ENCODE measurements at regions not wholly inside any gene's neighbourhood (a gene's known extent, or its start where the extent isn't known, plus 50 kb on each side); places are given as distances from the start of the nearest gene placed in this dataset.

DNA sequence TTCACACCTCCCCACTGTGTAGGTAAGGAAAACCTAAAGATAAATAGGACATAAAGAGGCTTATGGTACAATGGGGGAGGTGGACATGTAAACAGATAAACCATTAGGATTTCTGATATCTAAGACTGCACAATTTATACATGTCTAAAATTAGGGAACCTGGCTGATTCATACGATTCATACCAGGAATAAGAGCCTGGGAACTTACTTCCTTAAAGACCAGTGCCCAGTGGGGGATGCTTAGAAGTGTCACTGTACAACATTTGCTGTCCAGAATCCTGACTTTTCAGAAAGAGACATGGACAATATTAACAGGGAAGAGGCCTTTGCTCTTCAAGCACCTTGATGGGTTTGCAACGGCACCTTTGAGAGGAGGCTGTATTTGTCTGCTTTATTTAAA is 116.8 kb upstream of the KIT start:
- DNase-seq: no peak
- no peaks in the 10 kb centered on the region for H3K9me3 ChIP-seq
- no peak for TF ChIP-seq POLR2A (IDR thresholded peaks at IDR 0.05)
- TF ChIP-seq, protein P1, sequence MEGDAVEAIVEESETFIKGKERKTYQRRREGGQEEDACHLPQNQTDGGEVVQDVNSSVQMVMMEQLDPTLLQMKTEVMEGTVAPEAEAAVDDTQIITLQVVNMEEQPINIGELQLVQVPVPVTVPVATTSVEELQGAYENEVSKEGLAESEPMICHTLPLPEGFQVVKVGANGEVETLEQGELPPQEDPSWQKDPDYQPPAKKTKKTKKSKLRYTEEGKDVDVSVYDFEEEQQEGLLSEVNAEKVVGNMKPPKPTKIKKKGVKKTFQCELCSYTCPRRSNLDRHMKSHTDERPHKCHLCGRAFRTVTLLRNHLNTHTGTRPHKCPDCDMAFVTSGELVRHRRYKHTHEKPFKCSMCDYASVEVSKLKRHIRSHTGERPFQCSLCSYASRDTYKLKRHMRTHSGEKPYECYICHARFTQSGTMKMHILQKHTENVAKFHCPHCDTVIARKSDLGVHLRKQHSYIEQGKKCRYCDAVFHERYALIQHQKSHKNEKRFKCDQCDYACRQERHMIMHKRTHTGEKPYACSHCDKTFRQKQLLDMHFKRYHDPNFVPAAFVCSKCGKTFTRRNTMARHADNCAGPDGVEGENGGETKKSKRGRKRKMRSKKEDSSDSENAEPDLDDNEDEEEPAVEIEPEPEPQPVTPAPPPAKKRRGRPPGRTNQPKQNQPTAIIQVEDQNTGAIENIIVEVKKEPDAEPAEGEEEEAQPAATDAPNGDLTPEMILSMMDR (IDR thresholded peaks at IDR 0.05): no peak
- H3K4me1 ChIP-seq: no peaks in the 10 kb centered on the region
- no peak overlapping the region for H3K27ac ChIP-seq
- no peaks in the 10 kb centered on the region for H3K36me3 ChIP-seq
- intact Hi-C loops (cut with DNase I; ENCODE audit: low total_unique reads): no loop called here
- no peak overlapping the region for H3K4me3 ChIP-seq
- H3K27me3 ChIP-seq: no peaks in the 10 kb centered on the region

GRCh38 chr4:54541426-54542118 is 116.2 kb upstream of the KIT start:
- Histone ChIP-seq H3K4me1 (no peaks in the 10 kb centered on the region), H3K4me3 (no peak overlapping the region), H3K36me3 (no peaks in the 10 kb centered on the region), H3K9me3 (no peaks in the 10 kb centered on the region), H3K27me3 (no peaks in the 10 kb centered on the region), H3K27ac (no peak overlapping the region)
- intact Hi-C loops (cut with DNase I; ENCODE audit: low total_unique reads): no loop called here
- no peak for DNase-seq
- TF ChIP-seq, protein P1 (IDR thresholded peaks at IDR 0.05): no peak
- TF ChIP-seq POLR2A (IDR thresholded peaks at IDR 0.05): no peak

GRCh38 chr4:54542119-54542438 is 115.7 kb upstream of the KIT start:
- intact Hi-C loops (cut with DNase I; ENCODE audit: low total_unique reads): no loop called here
- DNase-seq: no peak
- Histone ChIP-seq H3K4me3 (no peak overlapping the region), H3K27ac (no peak overlapping the region), H3K9me3 (no peaks in the 10 kb centered on the region), H3K4me1 (no peaks in the 10 kb centered on the region), H3K36me3 (no peaks in the 10 kb centered on the region), H3K27me3 (no peaks in the 10 kb centered on the region)
- no peak for TF ChIP-seq POLR2A (IDR thresholded peaks at IDR 0.05)
- TF ChIP-seq, protein P1 (IDR thresholded peaks at IDR 0.05): no peak

- H3K36me3 ChIP-seq: no peaks in the 10 kb centered on the region
- DNase-seq: no peak
- no peaks in the 10 kb centered on the region for H3K4me1 ChIP-seq
- H3K27me3 ChIP-seq: no peaks in the 10 kb centered on the region
- intact Hi-C loops (cut with DNase I; ENCODE audit: low total_unique reads): no loop called here
- TF ChIP-seq POLR2A (IDR thresholded peaks at IDR 0.05): no peak
- TF ChIP-seq, protein P1 (IDR thresholded peaks at IDR 0.05): no peak
- H3K4me3 ChIP-seq: no peak overlapping the region
- no peak overlapping the region for H3K27ac ChIP-seq
- H3K9me3 ChIP-seq: no peaks in the 10 kb centered on the region
Measured at GRCh38 chr4:54542540-54543041, 115.2 kb upstream of the KIT start.

DNA sequence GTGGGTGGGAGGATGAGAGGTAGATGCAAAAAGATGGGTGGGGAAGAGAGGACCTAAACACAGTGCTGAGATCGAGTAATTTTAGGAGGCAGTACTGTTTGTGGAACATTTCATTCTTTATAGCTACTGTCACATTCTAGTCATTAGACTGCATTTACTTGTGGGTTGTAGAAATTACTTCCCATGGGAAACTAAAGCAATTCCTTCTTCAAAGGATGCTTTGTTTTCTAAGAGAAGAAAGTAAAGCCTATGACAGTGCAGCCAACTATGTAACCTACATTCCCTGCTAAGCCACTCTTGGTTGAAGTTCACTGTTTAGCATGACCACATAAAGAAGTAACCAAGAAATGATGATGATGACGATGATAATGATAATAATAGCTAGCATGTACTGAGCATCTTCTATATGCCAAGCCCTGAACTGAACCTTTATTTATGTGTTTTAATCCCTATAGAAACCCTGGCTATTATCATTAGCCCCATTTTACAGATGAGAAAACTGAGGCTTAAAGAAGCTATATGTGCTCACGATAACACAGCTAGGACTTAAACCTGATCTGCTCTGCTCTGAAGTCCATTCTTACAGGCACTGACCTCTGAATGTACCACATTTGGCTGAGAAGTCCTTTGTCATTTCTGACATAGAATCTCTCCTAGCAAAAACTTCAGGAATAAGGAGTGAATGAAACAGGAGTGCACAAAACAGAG is 114.5 kb upstream of the KIT start:
- no peak for DNase-seq
- H3K4me1 ChIP-seq: no peaks in the 10 kb centered on the region
- intact Hi-C loops (cut with DNase I; ENCODE audit: low total_unique reads): no loop called here
- no peaks in the 10 kb centered on the region for H3K27me3 ChIP-seq
- no peaks in the 10 kb centered on the region for H3K36me3 ChIP-seq
- TF ChIP-seq, protein P1 (IDR thresholded peaks at IDR 0.05): no peak
- TF ChIP-seq POLR2A (IDR thresholded peaks at IDR 0.05): no peak
- H3K9me3 ChIP-seq: no peaks in the 10 kb centered on the region
- H3K4me3 ChIP-seq: no peak overlapping the region
- no peak overlapping the region for H3K27ac ChIP-seq
